ENCODE measurements at regions not wholly inside any gene's neighbourhood (a gene's known extent, or its start where the extent isn't known, plus 50 kb on each side); places are given as distances from the start of the nearest gene placed in this dataset.

DNA sequence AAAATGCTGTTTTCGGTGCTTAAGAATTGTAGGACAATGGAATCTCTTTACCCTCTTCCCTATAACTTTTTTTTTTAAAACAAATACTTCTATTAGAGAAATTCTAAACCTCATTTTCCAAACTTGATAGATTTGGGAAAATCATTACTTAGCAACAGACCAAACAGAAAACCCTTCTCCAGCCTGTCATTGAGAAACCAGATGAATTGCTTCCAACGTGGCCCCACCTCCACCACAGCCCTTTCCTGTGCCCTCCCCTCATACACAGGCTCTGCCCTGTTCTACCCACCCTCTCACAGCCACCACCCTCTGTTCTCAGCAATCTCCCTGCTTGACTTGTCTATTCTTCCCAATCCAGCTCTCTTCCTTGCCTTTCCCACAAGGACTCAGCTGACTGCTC, 221.2 kb downstream of the DMRT2 start:
- WGBS, 2 donors, result 50 to 57% methylated on average over 2 of the region's 2 CpGs
- DNase-seq, result no peak
- Histone ChIP-seq H3K4me3 (no peak overlapping the region), H3K36me3 (no peaks in the 10 kb centered on the region), H3K4me1 (no peaks in the 10 kb centered on the region), H3K9me3 (no peaks in the 10 kb centered on the region), H3K27me3 (no peaks in the 10 kb centered on the region), H3K27ac (no peak overlapping the region)
- ATAC-seq (ENCODE audit: low FRiP score in 2 of 2), result no peak
- no peak for TF ChIP-seq POLR2AphosphoS5 (IDR thresholded peaks at IDR 0.05)
- no peak for TF ChIP-seq EP300 (IDR thresholded peaks at IDR 0.05)
- TF ChIP-seq POLR2A (IDR thresholded peaks at IDR 0.05), result no peak

DNA sequence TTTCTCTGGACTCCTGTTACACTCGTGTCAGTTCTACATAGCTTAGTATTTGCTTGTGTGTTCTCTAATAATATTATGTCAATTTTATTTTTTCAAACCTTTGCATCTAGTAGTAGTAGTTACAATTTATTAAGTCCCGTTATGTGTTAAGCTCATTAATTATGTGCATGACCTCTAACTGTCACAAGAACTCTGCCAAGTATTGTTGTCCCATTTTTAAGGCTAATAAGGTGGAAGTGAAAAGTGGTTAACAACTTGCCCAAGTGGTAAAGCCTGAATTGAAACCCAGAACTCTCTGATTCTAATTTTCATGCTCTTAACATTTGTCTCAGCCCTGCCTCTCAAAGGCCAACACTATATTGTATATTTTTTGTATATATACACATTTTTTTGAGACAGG, 221.6 kb downstream of the DMRT2 start:
- DNase-seq, result no peak
- H3K4me3 ChIP-seq, result no peak overlapping the region
- H3K27me3 ChIP-seq, result no peaks in the 10 kb centered on the region
- no peaks in the 10 kb centered on the region for H3K36me3 ChIP-seq
- 63 to 73% methylated on average over 2 of the region's 2 CpGs for WGBS, 2 donors
- no peaks in the 10 kb centered on the region for H3K4me1 ChIP-seq
- no peak overlapping the region for H3K27ac ChIP-seq
- no peak for TF ChIP-seq EP300 (IDR thresholded peaks at IDR 0.05)
- no peak for TF ChIP-seq POLR2AphosphoS5 (IDR thresholded peaks at IDR 0.05)
- TF ChIP-seq POLR2A (IDR thresholded peaks at IDR 0.05), result no peak
- TF ChIP-seq CTCF (IDR thresholded peaks at IDR 0.05), result no peak
- ATAC-seq (ENCODE audit: low FRiP score in 2 of 2), result no peak
- H3K9me3 ChIP-seq, result no peaks in the 10 kb centered on the region

DNA sequence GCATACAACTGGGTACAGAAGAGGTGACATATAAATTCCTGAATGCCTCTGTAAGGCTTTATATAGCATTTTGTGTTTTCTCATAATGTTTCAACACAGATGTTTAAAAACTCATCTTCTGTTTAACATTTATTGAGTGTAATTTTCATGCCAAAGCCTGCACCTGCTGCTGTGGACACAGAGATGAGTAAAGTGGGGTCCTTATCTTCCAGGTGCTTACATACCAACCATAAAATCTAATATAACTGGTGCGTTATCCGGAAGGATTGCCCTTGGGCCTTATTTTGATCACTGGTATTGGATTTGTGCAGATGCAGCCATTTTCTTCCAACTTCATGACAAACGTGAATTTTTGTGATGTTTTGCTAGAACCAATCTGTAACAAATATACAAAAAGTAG, 222.3 kb downstream of the DMRT2 start:
- Histone ChIP-seq H3K27me3 (no peaks in the 10 kb centered on the region), H3K27ac (no peak overlapping the region), H3K4me3 (no peak overlapping the region), H3K9me3 (no peaks in the 10 kb centered on the region), H3K4me1 (no peaks in the 10 kb centered on the region), H3K36me3 (no peaks in the 10 kb centered on the region)
- WGBS, 2 donors, result 79 to 81% methylated on average over 3 of the region's 3 CpGs
- ATAC-seq (ENCODE audit: low FRiP score in 2 of 2) (no peak), DNase-seq (no peak)
- TF ChIP-seq EP300 (IDR thresholded peaks at IDR 0.05) (no peak), POLR2AphosphoS5 (IDR thresholded peaks at IDR 0.05) (no peak), CTCF (IDR thresholded peaks at IDR 0.05) (no peak), POLR2A (IDR thresholded peaks at IDR 0.05) (no peak)

DNA sequence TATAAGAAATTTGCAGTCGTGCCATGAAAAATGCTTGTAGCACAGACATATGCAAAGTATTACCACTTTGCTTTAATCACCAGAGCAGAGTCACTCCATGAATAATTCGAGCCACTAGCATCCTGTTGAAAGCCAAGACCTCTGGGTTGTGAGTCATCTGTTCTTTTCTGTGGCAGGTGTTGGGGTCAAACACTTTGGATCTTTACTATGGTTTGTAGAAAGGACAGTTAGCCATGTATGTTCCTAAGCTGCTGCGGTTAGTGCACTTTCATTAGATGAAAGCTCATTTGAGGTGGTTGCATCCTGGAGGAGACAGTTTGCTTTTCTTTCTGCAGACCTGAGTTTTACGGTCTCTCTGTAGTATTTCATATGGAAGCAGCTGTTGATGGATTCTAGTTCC, 223.7 kb downstream of the DMRT2 start:
- H3K4me1 ChIP-seq, result no peaks in the 10 kb centered on the region
- TF ChIP-seq POLR2AphosphoS5 (IDR thresholded peaks at IDR 0.05), result no peak
- TF ChIP-seq CTCF (IDR thresholded peaks at IDR 0.05), result no peak
- TF ChIP-seq POLR2A (IDR thresholded peaks at IDR 0.05), result no peak
- no peak for TF ChIP-seq EP300 (IDR thresholded peaks at IDR 0.05)
- H3K9me3 ChIP-seq, result no peaks in the 10 kb centered on the region
- no peaks in the 10 kb centered on the region for H3K36me3 ChIP-seq
- no peak overlapping the region for H3K4me3 ChIP-seq
- DNase-seq (no peak), ATAC-seq (ENCODE audit: low FRiP score in 2 of 2) (no peak)
- WGBS, 2 donors, result 76 to 77% methylated on average over 4 of the region's 4 CpGs
- no peak overlapping the region for H3K27ac ChIP-seq
- no peaks in the 10 kb centered on the region for H3K27me3 ChIP-seq

- Histone ChIP-seq H3K9me3 (no peaks in the 10 kb centered on the region), H3K4me1 (no peaks in the 10 kb centered on the region), H3K36me3 (no peaks in the 10 kb centered on the region), H3K27ac (no peak overlapping the region), H3K27me3 (no peaks in the 10 kb centered on the region), H3K4me3 (no peak overlapping the region)
- DNase-seq (no peak), ATAC-seq (ENCODE audit: low FRiP score in 2 of 2) (no peak)
- TF ChIP-seq POLR2AphosphoS5 (IDR thresholded peaks at IDR 0.05) (no peak), POLR2A (IDR thresholded peaks at IDR 0.05) (no peak), EP300 (IDR thresholded peaks at IDR 0.05) (no peak), CTCF (IDR thresholded peaks at IDR 0.05) (no peak)
- 88 to 93% methylated on average over 2 of the region's 2 CpGs for WGBS, 2 donors
Observed at GRCh38 chr9:1274334-1274733, 224.2 kb downstream of the DMRT2 start.
